GM12865 (cell line): ENCODE measurements at regions not wholly inside any gene's neighbourhood (a gene's known extent, or its start where the extent isn't known, plus 50 kb on each side); places are given as distances from the start of the nearest gene placed in this dataset.

Experiments used
- DNase-seq: peaks from one replicate; pipeline ENCODE4 v3.0.0; 2010; ENCODE audit warnings: low read depth
- H3K4me3 ChIP-seq: 2 replicates; pipeline ENCODE4 v1.5.1; 2011; ENCODE audit warnings: mild to moderate bottlenecking, low read depth, low read length, control low read depth
- CTCF ChIP-seq: IDR thresholded peaks from 2 replicates; pipeline ENCODE4 v1.5.1; 2011; ENCODE audit warnings: low read length, control low read depth, low read depth, inconsistent platforms; ENCODE audit not compliant: insufficient read depth; ENCODE audit errors: missing control alignments

- DNase-seq, result no peak
- TF ChIP-seq CTCF, result no peak
- H3K4me3 ChIP-seq, result no peak overlapping the region
Measured at GRCh38 chr2:172249986-172250385, 147.3 kb upstream of the DLX2 start.

GRCh38 chr2:172251231-172251630, 148.5 kb upstream of the DLX2 start:
- H3K4me3 ChIP-seq, result no peak overlapping the region
- no peak for DNase-seq
- TF ChIP-seq CTCF, result no peak

DNA sequence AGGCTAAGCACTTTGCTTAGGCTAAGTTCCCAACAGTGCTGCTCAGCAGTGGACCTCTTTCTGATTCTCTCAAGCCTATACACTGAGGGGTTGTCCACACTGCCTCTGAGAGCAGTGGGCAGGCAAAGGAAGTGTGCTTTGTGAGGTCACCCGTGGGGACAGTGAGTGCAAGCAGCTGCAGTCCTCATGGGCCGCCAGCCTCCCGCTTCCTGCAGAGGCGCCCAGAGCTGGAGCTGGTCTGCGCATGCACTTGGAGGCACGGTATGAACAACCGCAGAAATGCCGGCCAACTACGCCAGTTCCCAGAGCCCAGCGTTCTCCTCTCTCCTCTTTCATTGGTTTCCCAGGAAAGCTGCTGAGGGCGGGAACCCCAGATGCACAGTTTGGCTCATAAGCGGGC, 149.5 kb upstream of the DLX2 start:
- DNase-seq, result no peak
- no peak overlapping the region for H3K4me3 ChIP-seq
- TF ChIP-seq CTCF, result no peak

GRCh38 chr2:172253190-172254052, 150.7 kb upstream of the DLX2 start:
- no peak for TF ChIP-seq CTCF
- no peak overlapping the region for H3K4me3 ChIP-seq
- DNase-seq, result peak; percentile 9

GRCh38 chr2:172256886-172257285, 154.2 kb upstream of the DLX2 start:
- H3K4me3 ChIP-seq, result no peak overlapping the region
- DNase-seq, result no peak
- no peak for TF ChIP-seq CTCF

- H3K4me3 ChIP-seq, result no peak overlapping the region
- TF ChIP-seq CTCF, result no peak
- DNase-seq, result no peak
Measured at GRCh38 chr2:172259827-172260226, 157.1 kb upstream of the DLX2 start.

DNA sequence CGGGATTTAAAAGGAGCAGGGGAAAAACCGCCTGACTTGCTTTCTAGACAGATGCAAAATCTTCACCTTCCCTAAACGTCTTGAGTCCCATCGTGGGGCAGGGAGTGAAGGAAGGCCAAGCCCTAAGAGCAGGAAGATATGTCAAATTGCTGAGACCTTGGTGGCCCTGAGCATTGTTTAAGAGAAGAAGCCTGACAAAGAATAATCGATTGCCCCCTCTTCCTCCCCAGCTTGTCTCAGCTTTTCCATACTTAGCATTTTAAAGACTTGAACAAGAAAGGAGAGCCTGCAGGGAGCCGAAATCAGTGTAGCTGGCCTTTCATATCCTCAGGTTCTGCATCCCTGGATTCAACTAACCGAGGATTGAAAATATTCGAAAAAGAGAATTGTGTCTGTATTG, 157.6 kb upstream of the DLX2 start:
- TF ChIP-seq CTCF, result no peak
- DNase-seq, result no peak
- H3K4me3 ChIP-seq, result no peak overlapping the region
